HG03342 (cell line): ENCODE measurements at regions not wholly inside any gene's neighbourhood (a gene's known extent, or its start where the extent isn't known, plus 50 kb on each side); places are given as distances from the start of the nearest gene placed in this dataset.
A peak's percentile ranks its signal among the peaks of the same experiment; 100 is the strongest.
"Not testable (repeated sequence)": the region's sequence is repeated elsewhere in the genome, so short reads cannot be mapped to it uniquely, and the experiment has no call there.

ENCODE experiments used
- ATAC-seq: cut with Tn5 transposase; IDR thresholded peaks from one replicate; pipeline ENCODE4 v1.9.1; 2021; ENCODE audit warnings: mild to moderate bottlenecking, moderate library complexity; ENCODE audit not compliant: unreplicated experiment

DNA sequence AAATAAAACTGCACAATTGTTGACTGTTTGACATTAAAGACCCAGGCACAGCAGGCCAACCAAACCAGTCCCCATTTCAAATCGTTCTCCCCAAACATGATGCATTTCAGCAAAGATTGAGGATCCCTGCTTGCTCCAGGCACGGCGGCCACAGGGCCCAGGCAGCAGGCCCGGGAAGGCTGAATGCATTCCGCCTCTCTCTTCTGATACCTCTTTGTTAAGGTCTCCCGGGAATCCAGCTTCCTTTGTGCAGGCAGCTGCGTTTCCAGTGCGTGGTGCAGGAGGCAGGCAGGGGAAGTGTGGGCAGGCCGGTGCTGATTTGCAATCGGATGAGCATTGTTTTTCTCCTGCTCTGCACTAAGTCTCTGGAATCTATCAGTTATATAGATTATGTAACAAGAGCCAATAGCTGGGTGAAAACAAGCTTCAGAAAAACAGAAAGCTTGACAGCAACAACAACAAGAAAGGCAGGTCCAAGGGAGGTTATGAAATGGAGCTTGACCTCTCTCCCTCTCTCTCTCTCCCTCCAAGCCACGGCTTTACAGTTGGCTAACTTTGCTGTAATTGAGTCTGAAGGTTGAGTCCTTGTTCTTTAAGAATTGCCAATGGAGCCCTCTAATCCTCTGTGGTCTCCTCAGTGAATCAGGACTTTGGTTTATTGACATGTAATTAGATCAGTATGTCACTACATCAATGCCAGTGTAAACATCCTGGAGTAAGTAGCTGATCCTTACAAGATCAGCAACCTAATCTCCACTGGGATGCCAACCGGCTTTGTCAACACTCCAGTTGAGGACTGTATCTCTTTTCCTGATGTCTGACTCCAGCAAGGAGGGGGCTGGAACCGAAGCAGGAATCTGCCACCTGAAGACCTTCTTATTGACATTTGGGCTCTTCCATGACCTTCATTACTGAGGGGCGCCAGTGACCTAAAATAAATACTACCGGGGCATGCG lies 338.0 kb downstream of the TEX29 start:
- ATAC-seq: no peak

- no peak for ATAC-seq
Measured at GRCh38 chr13:111659219-111659775, 338.9 kb downstream of the TEX29 start.

- no peak for ATAC-seq
Measured at GRCh38 chr13:111659842-111660241, 339.4 kb downstream of the TEX29 start.

DNA sequence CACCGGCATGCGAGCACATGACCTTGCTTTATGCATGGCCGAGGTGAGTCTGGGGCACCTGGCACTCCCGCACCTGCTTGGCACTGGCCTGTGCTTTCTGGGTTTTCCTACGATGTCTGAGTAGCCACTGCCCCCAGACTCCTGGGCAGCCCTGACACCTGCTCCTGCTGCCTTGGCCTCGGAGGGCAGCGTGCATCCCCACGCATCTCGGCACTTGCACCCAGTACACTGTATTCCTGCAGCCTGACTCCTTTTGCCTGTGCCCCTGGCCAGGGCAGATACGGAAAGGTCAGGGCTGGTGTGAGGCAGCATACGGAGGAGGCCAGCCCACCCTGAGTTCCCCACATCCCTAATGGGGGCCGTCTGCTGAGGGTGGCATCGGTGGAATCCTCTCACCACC lies 340.6 kb downstream of the TEX29 start:
- no peak for ATAC-seq

GRCh38 chr13:111661776-111662175 lies 341.3 kb downstream of the TEX29 start:
- no peak for ATAC-seq

GRCh38 chr13:111662451-111662850 lies 342.0 kb downstream of the TEX29 start:
- ATAC-seq: no peak

- ATAC-seq: no peak
Measured at GRCh38 chr13:111662895-111663294, 342.5 kb downstream of the TEX29 start.

DNA sequence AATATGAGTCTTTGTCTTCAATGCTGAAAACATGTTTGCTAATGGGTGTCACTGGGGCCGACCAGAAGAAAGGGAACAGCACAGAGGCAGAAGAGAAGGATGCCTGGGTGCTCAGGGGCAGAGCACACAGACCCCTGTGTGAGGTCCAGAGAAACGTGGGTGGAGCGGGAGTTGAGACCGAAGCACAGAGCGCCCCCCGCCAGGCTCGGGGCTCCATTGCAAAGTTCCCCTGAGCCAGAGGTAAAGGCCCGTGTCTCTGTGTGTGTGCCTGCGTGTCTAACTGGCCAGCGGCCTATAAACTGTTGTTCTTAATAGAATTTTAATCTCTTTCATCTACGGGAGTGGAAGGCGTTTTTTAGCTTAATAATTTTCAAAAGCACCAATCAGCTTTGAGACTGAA lies 343.1 kb downstream of the TEX29 start:
- ATAC-seq: no peak

DNA sequence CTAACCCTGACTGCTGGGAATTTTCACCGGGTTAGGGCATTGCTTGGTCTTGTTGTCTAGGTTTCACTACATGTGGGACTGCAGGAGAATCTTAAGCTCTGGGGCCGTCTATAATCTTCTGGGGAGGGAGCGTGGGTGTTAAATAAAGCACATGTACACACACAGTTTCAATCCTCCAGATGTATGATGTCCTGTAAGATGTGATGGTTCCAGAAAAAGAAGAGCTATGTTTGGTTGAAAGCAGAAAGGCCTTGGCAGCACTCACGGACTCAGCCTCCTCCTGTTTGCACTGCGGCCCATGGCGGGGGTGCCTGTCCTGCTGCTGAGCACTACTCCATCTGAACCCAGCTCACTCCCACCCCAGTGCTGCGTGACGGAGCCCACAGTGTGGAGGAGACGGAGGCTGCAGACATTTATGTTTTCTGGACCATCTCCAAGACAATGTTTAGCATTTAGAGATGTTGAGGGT lies 343.5 kb downstream of the TEX29 start:
- no peak for ATAC-seq

GRCh38 chr13:111664696-111665095 lies 344.3 kb downstream of the TEX29 start:
- no peak for ATAC-seq

- no peak for ATAC-seq
Measured at GRCh38 chr13:111665691-111666095, 345.3 kb downstream of the TEX29 start.

DNA sequence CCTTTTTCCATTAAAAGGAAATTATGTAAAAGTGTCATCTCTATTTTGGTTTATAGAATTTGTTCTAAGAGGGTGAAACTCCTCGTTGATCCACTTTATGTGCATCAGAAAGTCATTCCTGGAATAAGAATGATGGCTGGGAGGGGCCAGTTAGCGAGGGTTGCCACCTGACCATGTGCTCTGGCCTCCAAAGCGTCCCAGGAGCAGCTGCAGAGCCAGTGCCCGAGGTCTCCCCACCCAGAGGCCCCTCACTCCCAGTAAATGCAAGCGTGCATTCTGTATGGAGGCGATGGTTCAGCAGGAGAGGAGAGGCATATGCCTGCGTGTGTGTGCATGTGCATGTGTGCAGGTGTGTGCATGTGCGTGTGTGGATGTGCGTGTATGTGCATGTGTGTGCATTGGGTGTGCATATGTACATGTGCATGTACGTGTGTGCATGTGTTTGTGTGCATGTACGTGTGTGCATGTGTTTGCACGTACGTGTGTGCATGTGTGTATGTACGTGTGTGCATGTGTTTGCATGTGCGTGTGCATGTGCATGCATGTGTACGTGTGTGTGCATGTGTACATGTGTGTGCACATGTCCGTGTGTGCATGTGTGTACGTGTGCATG lies 345.8 kb downstream of the TEX29 start:
- ATAC-seq: no peak

DNA sequence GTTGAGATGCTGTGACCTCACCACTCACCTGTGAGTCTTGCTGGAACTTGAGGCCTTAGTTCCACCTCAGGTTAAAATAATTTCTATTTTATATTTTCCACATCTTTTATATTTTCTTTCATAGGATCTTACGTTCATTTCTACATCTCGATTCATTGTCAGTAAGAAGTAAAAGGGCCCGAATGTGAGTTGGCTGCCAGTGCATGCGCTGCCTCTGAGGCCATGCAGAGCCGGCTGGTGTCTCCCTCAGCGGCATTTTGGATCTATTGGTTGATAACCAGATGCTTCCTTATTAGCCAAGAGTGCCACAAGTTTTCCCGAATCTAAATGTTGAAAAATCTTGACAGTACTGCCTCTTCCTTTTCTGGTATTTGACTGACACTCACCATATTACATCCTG lies 347.3 kb downstream of the TEX29 start:
- no peak for ATAC-seq

DNA sequence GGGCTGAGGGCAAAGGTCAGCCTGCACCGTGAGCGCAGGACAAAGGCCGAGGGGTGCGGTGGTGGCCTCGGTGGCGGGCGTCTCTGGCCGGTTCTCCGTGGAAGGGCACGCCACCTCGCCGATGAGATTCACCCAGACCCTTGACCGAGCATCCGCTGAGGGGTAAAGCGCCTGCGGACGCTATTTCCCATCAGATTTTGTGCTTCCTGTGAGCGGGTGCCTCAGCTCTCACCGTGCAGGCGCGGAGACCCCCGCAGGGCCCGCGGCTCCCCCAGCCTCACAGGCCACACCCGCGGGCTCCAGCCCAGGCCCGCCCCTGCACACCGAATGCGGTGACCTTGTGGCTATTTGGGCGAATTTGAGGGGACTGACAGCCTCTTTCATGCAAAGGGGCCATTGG lies 348.0 kb downstream of the TEX29 start:
- ATAC-seq: no peak

DNA sequence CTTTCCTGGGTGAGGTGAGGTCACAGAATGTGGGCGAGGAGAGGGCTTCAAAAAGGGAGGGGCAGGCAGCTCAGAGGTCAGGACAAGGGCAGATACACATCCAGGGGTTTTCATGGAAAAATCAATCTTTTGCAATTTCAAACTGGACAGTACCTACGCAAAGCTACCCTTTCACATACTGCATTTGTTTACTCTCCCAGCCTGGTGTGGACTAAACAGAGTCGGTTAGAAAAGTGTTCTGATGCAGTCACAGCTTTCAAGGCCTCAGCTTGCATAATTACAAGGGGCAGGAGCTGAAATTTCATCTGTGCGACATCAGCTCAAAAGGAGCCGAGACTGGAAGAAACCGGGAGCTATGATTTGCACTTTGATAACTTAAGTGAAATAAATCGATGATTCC lies 351.8 kb downstream of the TEX29 start:
- not testable (repeated sequence) for ATAC-seq

GRCh38 chr13:111678120-111678882 lies 357.9 kb downstream of the TEX29 start:
- ATAC-seq: not testable (repeated sequence)

DNA sequence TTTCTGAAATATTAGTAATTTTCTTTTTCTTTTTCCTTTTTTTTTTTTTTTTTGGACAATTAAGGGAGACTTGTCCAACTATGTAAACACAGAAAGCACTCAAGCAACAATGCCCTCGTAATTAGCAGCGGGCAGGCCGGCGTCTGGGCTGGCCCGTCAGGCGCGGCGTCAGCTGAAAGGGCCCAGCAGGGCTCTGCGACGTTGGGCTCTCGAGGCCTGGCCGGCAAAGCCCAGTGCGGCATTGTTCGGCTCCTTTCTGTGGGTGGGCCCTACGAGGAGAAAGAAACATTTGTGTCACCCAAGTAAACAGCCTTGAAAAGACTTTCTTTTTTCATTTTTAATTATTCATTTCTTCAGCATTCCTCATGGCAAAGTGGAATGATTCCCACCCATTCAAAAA lies 359.2 kb downstream of the TEX29 start:
- not testable (repeated sequence) for ATAC-seq

DNA sequence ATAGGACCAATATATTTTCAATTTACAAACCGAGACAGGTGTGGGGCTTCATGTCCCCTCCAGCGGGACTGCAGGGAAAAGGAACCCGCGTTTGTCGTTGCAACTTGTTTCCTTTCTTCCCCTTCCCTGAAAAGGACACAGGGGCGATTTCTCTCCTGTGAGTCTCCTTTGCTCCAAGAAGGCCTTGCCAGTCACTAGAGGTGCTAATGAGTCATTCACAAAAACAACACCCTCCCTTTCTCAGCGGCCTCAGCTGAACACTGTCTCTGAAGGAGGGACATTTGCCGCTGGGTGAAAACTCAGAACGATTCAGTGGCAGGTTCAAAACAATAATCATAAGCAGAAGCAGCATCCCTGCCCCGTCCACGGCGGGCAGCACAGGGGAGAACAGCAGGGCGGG lies 359.7 kb downstream of the TEX29 start:
- not testable (repeated sequence) for ATAC-seq

- ATAC-seq: peak; percentile 53
Measured at GRCh38 chr13:111692028-111692427, 371.6 kb downstream of the TEX29 start.

- ATAC-seq: not testable (repeated sequence)
Measured at GRCh38 chr13:111696121-111696520, 370.8 kb upstream of the SOX1 start.

- not testable (repeated sequence) for ATAC-seq
Measured at GRCh38 chr13:111702059-111702458, 364.9 kb upstream of the SOX1 start.
